A549 (cell line): ENCODE measurements at regions not wholly inside any gene's neighbourhood (a gene's known extent, or its start where the extent isn't known, plus 50 kb on each side); places are given as distances from the start of the nearest gene placed in this dataset.
"Not testable (repeated sequence)": the region's sequence is repeated elsewhere in the genome, so short reads cannot be mapped to it uniquely, and the experiment has no call there.

Experiments used
- ATAC-seq, 2 experiments: fragments of 200-7000 bp in 1 of 2; fragments of >200 bp in 1 of 2; cut with Nextera tagmentation in 1 of 2; cut with Tn5 transposase in 1 of 2; 3 replicates each; pipeline versions ENCODE4 v1.8.0 to v1.9.1; 2018 to 2020; ENCODE audit warnings: mild to moderate bottlenecking in 1 of 2, moderate library complexity in 1 of 2
- CTCF ChIA-PET: fragments of 300-600 bp; sonication (Branson Sonifier 250); formaldehyde crosslinking; extraction: SDS; loops from one replicate; lab custom pipeline; 2021; ENCODE audit warnings: antibody characterized with exemption, inconsistent platforms; lab: Yijun Ruan, JAX
- POLR2A ChIA-PET: fragments of 350-600 bp; formaldehyde crosslinking; extraction: SDS; loops from one replicate; lab custom pipeline; 2021; ENCODE audit warnings: antibody characterized with exemption, inconsistent platforms; lab: Yijun Ruan, JAX
- DNase-seq, 2 experiments: peaks; one replicate each; pipeline versions ENCODE4 v3.0.0 to v3.0.0-alpha.2; 2011 to 2016; ENCODE audit warnings: low read depth in 1 of 2, low spot score in 1 of 2
- FAIRE-seq: peaks from 2 replicates; lab custom pipeline; 2011; peaks lifted over from hg19 to GRCh38; lab: Jason Lieb, UNC
- H3K27ac ChIP-seq, 2 experiments: fragments of >200 bp; sonication (Bioruptor Twin); formaldehyde crosslinking; 3 replicates each; pipeline ENCODE4 v1.5.1; 2016 to 2017
- H3K4me1 ChIP-seq: fragments of >200 bp; sonication (Bioruptor Twin); formaldehyde crosslinking; 3 replicates; pipeline ENCODE4 v1.6.1; 2016
- H3K4me2 ChIP-seq: fragments of >200 bp; sonication (Bioruptor Twin); formaldehyde crosslinking; 3 replicates; pipeline ENCODE4 v1.6.1; 2016
- H3K4me3 ChIP-seq: fragments of >200 bp; sonication (Bioruptor Twin); formaldehyde crosslinking; 3 replicates; pipeline ENCODE4 v1.5.1; 2016
- H3K9me3 ChIP-seq: fragments of >200 bp; sonication (Bioruptor Twin); formaldehyde crosslinking; 3 replicates; pipeline ENCODE4 v1.6.1; 2016
- BCL3 ChIP-seq: fragments of >200 bp; sonication (Bioruptor Twin); formaldehyde crosslinking; IDR thresholded peaks from 3 replicates; pipeline ENCODE4 v1.6.1; 2016
- CBX8 ChIP-seq: fragments of 200-600 bp; sonication (generic); IDR thresholded peaks from 2 replicates; pipeline ENCODE4 v1.6.1; 2016
- CTCF ChIP-seq: fragments of >200 bp; sonication (Bioruptor Twin); formaldehyde crosslinking; IDR thresholded peaks from 3 replicates; pipeline ENCODE4 v1.5.1; 2016
- EHF ChIP-seq: fragments of 250-450 bp; sonication (Bioruptor Pico); IDR thresholded peaks from 2 replicates; pipeline ENCODE4 v1.5.0; 2020; ENCODE audit warnings: mild to moderate bottlenecking
- EP300 ChIP-seq, 2 experiments: fragments of >200 bp; sonication (Bioruptor Twin); formaldehyde crosslinking; IDR thresholded peaks; 2 replicates in 1 of 2; 3 replicates in 1 of 2; pipeline ENCODE4 v1.6.1; 2016 to 2017
- FOSL2 ChIP-seq, 2 experiments: fragments of 450-650 bp in 1 of 2; fragments of >200 bp in 1 of 2; sonication (Bioruptor Twin) in 1 of 2; formaldehyde crosslinking; IDR thresholded peaks; 2 replicates each; pipeline versions ENCODE4 v1.5.0 to v1.6.1; 2016 to 2020; ENCODE audit warnings: mild to moderate bottlenecking in 1 of 2, moderate library complexity in 1 of 2
- HES2 ChIP-seq: fragments of >200 bp; sonication (Bioruptor Twin); formaldehyde crosslinking; IDR thresholded peaks from 2 replicates; pipeline ENCODE4 v1.6.1; 2016
- HOXA7 ChIP-seq: fragments of 250-450 bp; sonication (Bioruptor Pico); IDR thresholded peaks from 2 replicates; pipeline ENCODE4 v1.5.0; 2020; ENCODE audit warnings: mild to moderate bottlenecking, moderate library complexity
- KDM5A ChIP-seq: fragments of 200-600 bp; sonication (generic); IDR thresholded peaks from 2 replicates; pipeline ENCODE4 v1.6.1; 2016; ENCODE audit warnings: antibody characterized with exemption, mild to moderate bottlenecking
- MAX ChIP-seq: IDR thresholded peaks from 2 replicates; pipeline ENCODE4 v1.6.1; 2012
- MYC ChIP-seq: IDR thresholded peaks from 2 replicates; pipeline ENCODE4 v1.6.1; 2012; ENCODE audit warnings: mild to moderate bottlenecking, inconsistent platforms, low read length, improper control_type of control experiment, borderline replicate concordance
- NPAS2 ChIP-seq: fragments of 250-450 bp; sonication (Bioruptor Pico); IDR thresholded peaks from 2 replicates; pipeline ENCODE4 v1.8.0; 2022; ENCODE audit warnings: mild to moderate bottlenecking, moderate library complexity, borderline replicate concordance
- NR3C1 ChIP-seq: fragments of >200 bp; sonication (Bioruptor Twin); formaldehyde crosslinking; IDR thresholded peaks from 3 replicates; pipeline ENCODE4 v1.6.1; 2017
- POLR2A ChIP-seq: IDR thresholded peaks from 2 replicates; pipeline ENCODE4 v1.6.1; 2012; ENCODE audit warnings: mild to moderate bottlenecking, low read length
- POLR2AphosphoS2 ChIP-seq: conservative IDR thresholded peaks from 2 replicates; pipeline ENCODE4 v1.6.1; 2012; ENCODE audit warnings: low read length, improper control_type of control experiment, inconsistent platforms
- RARB ChIP-seq: fragments of 250-450 bp; sonication (Bioruptor Pico); IDR thresholded peaks from 2 replicates; pipeline ENCODE4 v1.8.0; 2021; ENCODE audit warnings: mild to moderate bottlenecking, moderate library complexity
- RCOR1 ChIP-seq: fragments of 150-350 bp; IDR thresholded peaks from 2 replicates; pipeline ENCODE4 v1.6.1; 2014; ENCODE audit warnings: antibody characterized with exemption, low read length, low read depth
- RNF2 ChIP-seq: fragments of 200-600 bp; sonication (generic); IDR thresholded peaks from 2 replicates; pipeline ENCODE4 v1.6.1; 2016; ENCODE audit warnings: low read depth, mild to moderate bottlenecking, antibody characterized with exemption, moderate library complexity, borderline replicate concordance
- TP53 ChIP-seq: fragments of 250-450 bp; sonication (Bioruptor Pico); IDR thresholded peaks from 2 replicates; pipeline ENCODE4 v1.5.0; 2021; ENCODE audit warnings: mild to moderate bottlenecking, moderate library complexity
- ZFP36 ChIP-seq: fragments of 450-650 bp; IDR thresholded peaks from 2 replicates; pipeline ENCODE4 v1.6.1; 2014; ENCODE audit warnings: borderline replicate concordance; ENCODE audit not compliant: partially characterized antibody
- ZNF302 ChIP-seq: fragments of 250-450 bp; sonication (Bioruptor Pico); IDR thresholded peaks from 2 replicates; pipeline ENCODE4 v1.9.0; 2021; ENCODE audit warnings: inconsistent platforms, mild to moderate bottlenecking, moderate library complexity
- WGBS: methylation state at CpG from one replicate; pipeline ENCODE4 v1.1.6; 2017; ENCODE audit errors: missing lambda C conversion rate; 5-methylcytosine and 5-hydroxymethylcytosine counted together

- H3K4me1 ChIP-seq, ATAC-seq, H3K27ac ChIP-seq, H3K4me2 ChIP-seq, FAIRE-seq, POLR2A ChIA-PET, H3K9me3 ChIP-seq, DNase-seq, H3K4me3 ChIP-seq: not testable (repeated sequence)
- CTCF ChIA-PET, result interaction anchor here (0.6 kb wide), 1 partner anchor 24 kb away, joined by 3 read pairs; no protein-coding TSS in a partner anchor
- WGBS, result 80% methylated on average over 1 of the region's 2 CpGs
Measured at GRCh38 chrX:74358013-74358412, 54.0 kb downstream of the ZCCHC13 start.

GRCh38 chrX:74363914-74364313 lies 57.4 kb upstream of the SLC16A2 start:
- ATAC-seq, result no peak
- DNase-seq, result no peak
- 0 out of 3 replicates have a peak, but pooled peaks cover 2% of the 10 kb centered on the region for H3K9me3 ChIP-seq
- WGBS, result 3% methylated on average over 1 of the region's 1 CpG
- no peak for FAIRE-seq
- CTCF ChIA-PET, result no interaction called here
- no peak overlapping the region for H3K4me2 ChIP-seq
- H3K27ac ChIP-seq, result no peak overlapping the region
- H3K4me1 ChIP-seq, result no peaks in the 10 kb centered on the region
- TF ChIP-seq POLR2AphosphoS2, result no peak
- TF ChIP-seq MAX, result no peak
- TF ChIP-seq CTCF, result no peak
- TF ChIP-seq EHF (CRISPR knock-in tag), result no peak
- TF ChIP-seq RCOR1, result no peak
- TF ChIP-seq POLR2A, result no peak
- no peak for TF ChIP-seq KDM5A
- no peak for TF ChIP-seq MYC
- TF ChIP-seq RNF2, result no peak
- H3K4me3 ChIP-seq, result no peak overlapping the region
- POLR2A ChIA-PET, result no interaction called here

GRCh38 chrX:74369666-74370065 lies 51.6 kb upstream of the SLC16A2 start:
- no peak overlapping the region for H3K4me2 ChIP-seq
- no peaks in the 10 kb centered on the region for H3K9me3 ChIP-seq
- H3K4me1 ChIP-seq, result peaks cover 5% of the 10 kb centered on the region; the same call in 2 of the 3 replicates
- FAIRE-seq, result peak; percentile 36
- 59% methylated on average over 1 of the region's 1 CpG for WGBS
- POLR2A ChIA-PET, result no interaction called here
- ATAC-seq, result no peak
- no peak overlapping the region for H3K27ac ChIP-seq
- H3K4me3 ChIP-seq, result no peak overlapping the region
- no peak for TF ChIP-seq MAX
- TF ChIP-seq, all 56 proteins: peak for 0
- CTCF ChIA-PET, result no interaction called here
- no peak for DNase-seq

- no peak overlapping the region for H3K4me2 ChIP-seq
- no peak for ATAC-seq
- CTCF ChIA-PET, result interaction anchor here (3.3 kb wide), 1 partner anchor 12 kb away, joined by 24 read pairs; no protein-coding TSS in a partner anchor
- FAIRE-seq, result peak; percentile 43
- H3K4me1 ChIP-seq, result peaks cover 5% of the 10 kb centered on the region; the same call in 2 of the 3 replicates
- no peak for DNase-seq
- H3K9me3 ChIP-seq, result no peaks in the 10 kb centered on the region
- H3K4me3 ChIP-seq, result no peak overlapping the region
- POLR2A ChIA-PET, result no interaction called here
- TF ChIP-seq RARB (no peak), HES2 (no peak), NPAS2 (CRISPR knock-in tag) (no peak), ZFP36 (no peak), HOXA7 (CRISPR knock-in tag) (no peak), TP53 (CRISPR knock-in tag) (no peak), ZNF302 (CRISPR knock-in tag) (no peak), CBX8 (no peak), NR3C1 (no peak), EHF (CRISPR knock-in tag) (no peak), BCL3 (no peak), FOSL2 (IDR thresholded peaks at IDR 0.05) (no peak), FOSL2 (CRISPR knock-in tag; IDR thresholded peaks at IDR 0.05) (no peak), EP300 (IDR thresholded peaks at IDR 0.05) (no peak)
- no peak overlapping the region; a peak in 1 of 6 replicates for H3K27ac ChIP-seq
Measured at GRCh38 chrX:74370487-74370886, 50.8 kb upstream of the SLC16A2 start.
